ENCODE measurements at regions not wholly inside any gene's neighbourhood (a gene's known extent, or its start where the extent isn't known, plus 50 kb on each side); places are given as distances from the start of the nearest gene placed in this dataset.
"Not testable (repeated sequence)": the region's sequence is repeated elsewhere in the genome, so short reads cannot be mapped to it uniquely, and the experiment has no call there.

DNA sequence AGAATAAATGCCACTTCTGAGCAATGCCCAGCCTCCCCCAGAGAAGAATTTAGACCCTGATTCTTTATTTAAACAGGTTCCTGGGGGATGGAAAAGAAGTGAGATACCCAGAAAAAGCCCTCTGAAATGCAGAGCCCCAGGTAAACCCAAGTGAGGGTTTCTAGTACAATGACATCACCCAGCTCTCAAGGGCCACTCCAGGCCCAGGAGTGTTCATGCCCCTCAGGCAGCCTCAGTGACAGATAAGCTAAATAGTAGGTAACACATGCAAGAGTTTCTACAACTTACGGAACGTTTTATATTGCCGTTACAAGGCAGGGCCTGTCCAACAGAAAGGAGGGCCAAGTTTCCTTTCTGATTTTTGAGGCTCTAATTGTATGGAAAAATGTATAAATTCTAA, 683.7 kb upstream of the SALL1 start:
- DNase-seq, result no peak

DNA sequence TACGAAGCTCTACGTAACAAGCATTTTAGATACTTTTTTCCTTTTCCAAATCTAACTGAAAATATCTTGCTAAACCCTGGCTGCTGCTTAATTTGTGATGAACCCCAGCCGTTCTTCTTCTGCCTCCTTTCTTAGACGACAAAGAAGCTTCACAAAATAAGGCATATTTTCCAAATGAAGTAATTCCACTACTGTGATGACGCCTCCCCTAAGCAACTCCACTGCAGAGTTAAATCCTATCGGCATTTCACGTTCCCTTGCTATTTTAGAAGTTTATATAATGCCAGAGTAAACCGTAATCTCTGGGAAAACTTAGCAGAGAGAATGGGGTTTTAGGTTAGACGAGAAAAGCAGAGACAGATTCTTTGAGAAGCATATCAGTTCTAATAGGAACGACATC, 683.1 kb upstream of the SALL1 start:
- no peak for DNase-seq

- DNase-seq, result no peak
Measured at GRCh38 chr16:51831595-51832367, 680.7 kb upstream of the SALL1 start.

- DNase-seq, result not testable (repeated sequence)
Measured at GRCh38 chr16:51831034-51831433, 680.0 kb upstream of the SALL1 start.

GRCh38 chr16:51825779-51826178, 674.7 kb upstream of the SALL1 start:
- no peak for DNase-seq

DNA sequence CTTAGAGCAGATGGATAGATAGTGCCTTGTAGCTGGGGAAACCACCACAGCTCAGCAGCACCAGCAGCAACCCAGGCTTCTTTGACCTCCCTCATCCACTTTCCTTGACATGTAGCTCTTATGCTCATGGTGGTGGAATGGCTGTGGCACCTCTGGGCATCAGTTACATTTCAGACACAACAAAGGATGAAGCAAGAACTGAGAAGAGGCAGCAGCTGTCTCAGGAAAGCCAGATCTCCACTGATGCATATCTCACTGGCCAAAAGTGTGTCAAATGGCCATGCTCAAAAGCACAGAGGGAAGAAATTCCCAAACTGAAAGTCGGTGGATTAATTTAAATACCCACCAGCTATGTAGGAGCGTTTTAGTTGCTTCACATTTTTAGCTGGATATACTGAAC, 671.4 kb upstream of the SALL1 start:
- no peak for DNase-seq

DNA sequence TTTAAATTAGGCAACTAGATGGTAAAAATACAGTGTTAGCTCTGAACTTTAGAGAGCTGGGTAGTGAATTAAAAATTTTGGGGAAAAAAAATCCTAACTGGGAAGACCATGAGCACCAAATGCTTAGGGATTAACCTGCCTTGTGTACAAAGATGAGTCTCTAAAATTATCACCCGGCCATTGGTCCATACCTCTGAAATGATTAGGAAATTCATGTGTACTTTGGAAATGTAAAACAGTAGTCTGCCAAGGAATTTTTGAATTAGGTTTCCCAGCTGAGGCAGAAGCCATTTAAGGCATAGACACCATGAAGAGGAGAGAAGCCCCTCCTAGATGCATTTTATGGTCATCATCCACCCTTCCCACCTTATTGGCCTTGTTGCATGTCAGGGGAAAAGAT, 670.5 kb upstream of the SALL1 start:
- no peak for DNase-seq

- DNase-seq, result no peak
Measured at GRCh38 chr16:51820176-51820575, 669.1 kb upstream of the SALL1 start.

- no peak for DNase-seq
Measured at GRCh38 chr16:51818342-51818944, 667.4 kb upstream of the SALL1 start.

DNA sequence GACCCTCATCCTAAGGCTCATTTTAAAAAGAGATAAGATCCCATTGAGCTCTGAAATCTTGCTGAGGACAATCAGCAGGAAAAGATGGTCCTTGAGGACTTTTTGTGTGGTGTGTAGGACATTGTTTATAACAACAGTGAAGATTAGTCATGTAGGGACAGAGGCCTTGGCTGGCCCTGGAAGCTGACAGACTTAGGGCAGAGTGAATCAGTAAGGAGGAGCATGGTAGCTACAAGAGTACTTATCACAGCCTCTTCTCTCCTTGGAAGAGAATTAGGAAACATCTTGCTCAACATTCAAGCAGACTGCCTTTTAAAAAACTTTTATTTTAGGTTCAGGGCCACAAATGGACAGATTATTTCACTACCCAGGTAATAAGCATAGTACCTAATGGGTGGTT, 665.9 kb upstream of the SALL1 start:
- no peak for DNase-seq

- no peak for DNase-seq
Measured at GRCh38 chr16:51815523-51815922, 664.5 kb upstream of the SALL1 start.

DNA sequence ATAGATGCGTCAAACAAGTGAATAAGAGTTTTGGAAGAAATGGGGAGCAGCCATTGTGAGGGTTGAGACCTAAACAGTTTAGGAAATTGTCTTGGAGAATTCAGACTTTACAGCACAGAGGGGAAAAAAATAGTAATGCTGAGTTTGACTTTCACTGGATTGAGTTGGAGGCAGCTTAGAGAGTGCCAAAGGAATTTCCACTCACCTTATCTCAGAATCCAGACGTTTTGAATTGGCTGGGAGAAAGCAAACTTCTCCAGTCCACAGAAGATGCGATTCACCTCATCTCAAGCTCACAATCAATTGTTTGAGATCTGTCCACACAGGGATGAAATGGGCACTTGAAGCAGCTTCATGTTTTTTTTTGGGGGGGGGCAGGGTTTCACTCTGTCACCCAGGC, 663.5 kb upstream of the SALL1 start:
- no peak for DNase-seq

- DNase-seq, result no peak
Measured at GRCh38 chr16:51813609-51814008, 662.5 kb upstream of the SALL1 start.

DNA sequence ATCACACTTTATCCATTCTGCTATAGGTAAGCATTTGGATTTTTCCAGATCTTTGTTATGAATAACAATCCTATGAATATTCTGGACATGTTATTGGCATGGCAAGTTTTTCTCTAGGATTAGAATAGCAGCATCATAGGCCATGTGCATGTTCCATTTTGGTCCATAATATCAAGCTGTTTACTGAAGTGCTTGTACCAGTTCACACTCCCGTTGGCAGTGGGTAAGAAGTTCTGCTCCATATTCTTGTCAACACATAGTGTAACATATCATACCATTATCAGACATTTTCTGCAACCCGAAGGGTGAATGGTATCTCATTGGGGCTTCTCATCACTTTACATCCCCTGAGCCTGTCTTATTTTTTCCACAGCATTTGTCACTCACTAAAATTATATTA, 661.9 kb upstream of the SALL1 start:
- no peak for DNase-seq

DNA sequence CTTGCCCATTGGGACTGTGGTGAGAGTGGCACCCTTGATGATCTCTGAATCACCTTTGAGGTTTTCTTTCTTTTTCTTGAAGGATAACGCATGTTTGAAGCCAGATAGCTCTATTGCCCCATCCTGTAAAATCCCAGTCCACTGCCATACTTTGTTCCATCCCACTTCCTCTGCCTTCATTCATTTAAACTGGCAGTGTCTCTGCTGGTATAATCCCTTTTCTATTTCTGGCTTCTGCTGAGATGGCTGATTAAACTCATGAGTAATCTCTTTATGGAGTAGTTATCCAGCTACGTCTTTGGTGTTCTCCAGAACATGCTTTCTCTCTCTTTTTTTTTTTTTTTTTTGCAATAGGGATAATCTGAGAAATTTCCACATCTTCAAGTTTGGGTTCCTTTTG, 656.5 kb upstream of the SALL1 start:
- no peak for DNase-seq

GRCh38 chr16:51801635-51802034, 650.6 kb upstream of the SALL1 start:
- DNase-seq, result no peak

DNA sequence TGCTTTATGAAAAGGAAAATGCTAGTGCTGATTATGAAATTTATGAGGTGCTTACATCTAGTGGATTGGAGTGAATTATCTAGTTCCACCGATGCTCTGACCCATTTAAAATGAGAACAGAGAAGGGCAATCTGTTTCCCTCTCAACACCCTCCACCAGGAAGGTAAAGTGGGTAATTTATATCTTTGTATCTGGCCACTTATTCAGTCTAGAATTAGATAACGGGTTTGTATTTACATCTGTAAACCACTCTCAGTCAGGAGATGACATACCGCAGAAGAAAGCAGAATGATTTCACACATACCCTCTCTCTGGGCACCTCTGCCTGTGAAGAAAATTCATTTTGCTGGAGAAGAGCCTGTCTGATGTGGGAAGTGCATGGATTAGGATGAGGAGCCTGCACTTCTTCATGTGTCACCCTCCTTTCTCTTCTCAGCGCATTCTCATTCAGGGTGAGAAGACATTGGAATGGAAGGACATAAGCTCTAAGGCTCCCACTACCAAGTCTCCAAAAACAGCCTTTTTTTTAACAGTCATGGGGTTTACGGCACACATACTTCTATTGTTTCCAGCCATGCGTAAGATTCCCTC, 646.7 kb upstream of the SALL1 start:
- DNase-seq, result no peak

- no peak for DNase-seq
Measured at GRCh38 chr16:51779240-51779639, 628.2 kb upstream of the SALL1 start.

- no peak for DNase-seq
Measured at GRCh38 chr16:51773071-51773890, 622.2 kb upstream of the SALL1 start.

DNA sequence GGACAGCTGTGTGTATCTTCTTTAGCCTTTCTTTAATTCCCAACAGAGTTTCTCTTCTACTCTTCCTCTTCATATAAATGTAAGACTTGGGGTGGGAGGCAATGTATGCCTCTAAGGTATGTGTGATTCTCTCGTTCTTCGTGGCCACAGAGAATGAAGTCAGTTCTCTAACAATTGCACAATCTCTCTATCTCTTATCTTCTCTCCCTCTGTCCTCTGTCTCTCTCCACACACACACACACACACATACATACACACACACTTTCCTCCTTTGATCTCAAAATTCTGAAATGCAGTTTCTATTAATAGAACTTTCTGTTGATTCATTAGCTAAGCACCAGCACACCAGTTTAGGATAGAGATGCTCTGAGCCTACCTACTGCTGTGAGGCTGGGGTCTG, 615.7 kb upstream of the SALL1 start:
- no peak for DNase-seq

DNA sequence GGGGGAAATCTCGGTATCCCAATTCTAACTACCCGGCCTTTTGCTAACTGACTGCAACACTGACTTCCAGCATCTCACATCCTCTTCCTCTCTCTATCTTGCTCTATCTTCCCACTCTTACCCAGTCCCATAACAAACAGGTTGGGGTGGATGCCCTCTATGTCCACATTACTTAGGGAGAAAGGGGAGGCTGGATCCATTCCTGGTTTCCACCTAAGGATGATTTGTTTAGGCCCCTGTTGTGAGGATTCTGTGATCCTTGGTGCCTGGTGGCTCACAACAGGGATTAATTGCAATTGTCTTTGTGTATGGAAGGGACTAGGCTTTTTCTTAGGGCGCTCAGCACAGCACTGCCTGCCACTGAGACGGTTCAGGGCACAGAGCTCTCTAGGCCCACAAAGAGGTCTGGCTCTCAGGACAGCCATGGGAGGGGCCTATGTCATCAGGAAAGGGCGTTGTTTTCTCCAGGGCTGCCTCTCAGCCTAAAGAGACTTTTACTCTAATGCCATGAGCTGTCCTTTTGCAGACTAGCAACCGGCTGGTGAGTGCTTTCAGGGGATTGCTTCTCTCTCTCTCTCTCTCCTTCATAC, 612.1 kb upstream of the SALL1 start:
- no peak for DNase-seq

DNA sequence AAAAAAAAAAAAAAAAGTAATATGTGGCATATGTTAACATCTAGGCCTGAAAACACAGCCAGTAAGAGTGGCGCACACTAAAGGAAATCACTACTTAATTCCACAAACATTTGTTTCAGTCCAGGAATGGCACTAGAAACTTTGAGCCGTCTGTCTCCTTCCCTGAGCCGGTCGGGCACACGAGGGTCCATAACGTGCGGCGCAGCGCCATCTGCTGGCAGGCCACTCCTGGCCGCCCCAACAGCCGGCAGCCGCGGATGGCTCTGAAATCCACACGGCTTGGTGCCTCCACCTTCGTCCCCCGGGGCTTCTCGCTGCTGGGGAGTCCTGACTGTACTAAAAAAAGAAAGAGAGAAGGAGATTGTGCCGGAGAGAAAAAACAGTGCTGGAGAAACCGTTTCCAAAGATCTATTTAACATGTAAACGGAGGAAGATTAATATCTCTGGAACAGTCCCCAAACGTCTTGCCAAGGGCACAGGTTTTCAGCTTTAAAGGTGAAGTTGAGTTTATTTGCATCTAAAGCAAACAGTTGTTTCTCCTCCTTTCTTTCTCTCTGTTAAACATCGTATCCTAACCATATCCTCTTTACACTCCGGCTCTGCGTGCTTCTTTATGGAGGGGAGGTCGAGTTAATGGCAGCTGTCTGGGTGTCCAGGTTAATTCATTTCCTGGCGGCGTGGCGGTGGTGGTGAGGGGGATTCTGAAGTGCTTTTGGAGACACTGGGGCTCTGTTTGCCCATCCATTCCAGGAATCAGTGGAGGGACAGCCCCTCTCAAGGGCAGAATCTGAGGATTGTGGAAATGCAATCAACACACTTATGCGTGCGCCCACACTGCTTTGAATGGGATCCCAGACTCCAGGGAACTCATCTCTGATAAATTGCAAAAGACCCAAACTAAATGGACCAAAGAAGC, 611.3 kb upstream of the SALL1 start:
- no peak for DNase-seq
